ENCODE measurements at regions not wholly inside any gene's neighbourhood (a gene's known extent, or its start where the extent isn't known, plus 50 kb on each side); places are given as distances from the start of the nearest gene placed in this dataset.

DNA sequence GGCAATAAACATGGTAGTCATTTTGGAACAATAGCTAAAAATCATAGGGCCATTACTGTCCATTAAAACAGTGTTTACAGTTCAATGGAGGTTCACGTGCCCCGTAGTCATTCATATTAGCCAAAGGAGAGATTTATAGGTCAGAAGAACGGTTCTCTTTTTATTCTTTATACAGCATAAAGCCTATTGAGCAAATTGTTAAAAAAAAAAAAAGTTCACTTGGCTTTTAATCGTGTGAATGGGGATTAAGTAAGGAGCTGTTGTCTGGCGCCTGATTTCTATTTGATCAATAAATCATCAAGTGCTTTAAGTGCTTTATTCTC, 69.1 kb upstream of the TBCA start:
- intact Hi-C loops (cut with DNase I): no loop called here
- no peaks in the 10 kb centered on the region for H3K36me3 ChIP-seq
- peak overlapping the region; percentile 0 for H3K27ac ChIP-seq
- peak overlapping the region; percentile 44 to 47 for H3K4me3 ChIP-seq
- no peak for TF ChIP-seq POLR2A (IDR thresholded peaks at IDR 0.05)
- no peak for TF ChIP-seq POLR2AphosphoS5 (IDR thresholded peaks at IDR 0.05; ENCODE audit: insufficient read depth in 1 of 2, low read depth in 1 of 2)
- TF ChIP-seq, protein P1, sequence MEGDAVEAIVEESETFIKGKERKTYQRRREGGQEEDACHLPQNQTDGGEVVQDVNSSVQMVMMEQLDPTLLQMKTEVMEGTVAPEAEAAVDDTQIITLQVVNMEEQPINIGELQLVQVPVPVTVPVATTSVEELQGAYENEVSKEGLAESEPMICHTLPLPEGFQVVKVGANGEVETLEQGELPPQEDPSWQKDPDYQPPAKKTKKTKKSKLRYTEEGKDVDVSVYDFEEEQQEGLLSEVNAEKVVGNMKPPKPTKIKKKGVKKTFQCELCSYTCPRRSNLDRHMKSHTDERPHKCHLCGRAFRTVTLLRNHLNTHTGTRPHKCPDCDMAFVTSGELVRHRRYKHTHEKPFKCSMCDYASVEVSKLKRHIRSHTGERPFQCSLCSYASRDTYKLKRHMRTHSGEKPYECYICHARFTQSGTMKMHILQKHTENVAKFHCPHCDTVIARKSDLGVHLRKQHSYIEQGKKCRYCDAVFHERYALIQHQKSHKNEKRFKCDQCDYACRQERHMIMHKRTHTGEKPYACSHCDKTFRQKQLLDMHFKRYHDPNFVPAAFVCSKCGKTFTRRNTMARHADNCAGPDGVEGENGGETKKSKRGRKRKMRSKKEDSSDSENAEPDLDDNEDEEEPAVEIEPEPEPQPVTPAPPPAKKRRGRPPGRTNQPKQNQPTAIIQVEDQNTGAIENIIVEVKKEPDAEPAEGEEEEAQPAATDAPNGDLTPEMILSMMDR (IDR thresholded peaks at IDR 0.05): no peak
- DNase-seq (ENCODE audit: extremely low spot score in 2 of 2): no peak
- H3K4me1 ChIP-seq: no peaks in the 10 kb centered on the region
- H3K9me3 ChIP-seq: no peaks in the 10 kb centered on the region
- H3K27me3 ChIP-seq: no peaks in the 10 kb centered on the region

DNA sequence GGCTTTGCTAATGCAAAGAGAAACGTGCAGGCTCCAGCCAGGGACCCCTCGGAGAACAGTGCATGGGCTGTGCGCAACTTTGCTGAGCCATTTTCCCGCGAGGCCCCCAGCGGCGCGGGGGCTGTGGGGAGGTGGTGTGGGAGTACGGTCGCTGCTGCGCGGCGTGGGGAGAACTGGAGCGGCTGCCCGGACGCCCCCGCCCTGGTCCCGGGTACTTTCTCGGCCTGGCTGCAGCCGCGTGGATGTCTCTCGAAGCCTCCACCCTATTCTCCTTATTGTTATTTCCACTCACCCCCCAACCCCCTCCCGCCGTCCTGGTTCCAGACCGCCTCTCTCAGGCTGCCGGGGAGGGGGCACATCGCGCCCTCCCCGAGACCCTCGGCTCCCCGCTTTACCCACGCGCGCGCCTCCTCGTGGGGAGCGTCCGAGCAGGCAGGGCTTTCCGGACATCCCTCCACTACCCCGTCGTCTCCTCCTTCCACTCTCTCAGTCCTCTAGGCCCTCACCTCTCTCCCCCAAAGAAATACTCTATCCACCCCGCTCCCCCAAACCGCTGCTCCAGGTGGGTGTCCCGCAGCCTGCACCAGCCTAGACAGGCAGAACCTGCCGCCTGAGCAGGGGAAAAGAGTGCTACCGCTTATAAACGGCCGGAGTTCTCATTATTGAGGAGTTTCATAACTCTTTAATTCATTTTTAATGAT, 68.6 kb upstream of the TBCA start:
- intact Hi-C loops (cut with DNase I): no loop called here
- no peaks in the 10 kb centered on the region for H3K27me3 ChIP-seq
- no peak for DNase-seq (ENCODE audit: extremely low spot score in 2 of 2)
- no peak for TF ChIP-seq POLR2AphosphoS5 (IDR thresholded peaks at IDR 0.05; ENCODE audit: insufficient read depth in 1 of 2, low read depth in 1 of 2)
- TF ChIP-seq, protein P1 (IDR thresholded peaks at IDR 0.05): no peak
- no peak for TF ChIP-seq POLR2A (IDR thresholded peaks at IDR 0.05)
- peak overlapping the region; percentile 0 for H3K27ac ChIP-seq
- no peaks in the 10 kb centered on the region for H3K4me1 ChIP-seq
- H3K4me3 ChIP-seq: peak overlapping the region; percentile 44 to 47
- no peaks in the 10 kb centered on the region for H3K36me3 ChIP-seq
- H3K9me3 ChIP-seq: no peaks in the 10 kb centered on the region

DNA sequence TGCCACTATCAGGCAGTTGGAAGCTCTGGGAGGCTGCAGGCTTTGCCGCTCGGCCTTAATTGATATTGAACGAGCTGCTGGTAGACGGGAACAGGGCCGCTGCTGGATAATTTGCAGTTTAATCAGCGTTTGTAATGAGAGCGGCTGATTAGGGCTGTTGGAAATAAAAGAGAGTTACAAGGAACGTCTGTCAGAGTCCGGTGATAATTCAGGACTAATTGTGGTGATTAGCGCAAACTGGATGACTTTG, 68.2 kb upstream of the TBCA start:
- intact Hi-C loops (cut with DNase I): no loop called here

DNA sequence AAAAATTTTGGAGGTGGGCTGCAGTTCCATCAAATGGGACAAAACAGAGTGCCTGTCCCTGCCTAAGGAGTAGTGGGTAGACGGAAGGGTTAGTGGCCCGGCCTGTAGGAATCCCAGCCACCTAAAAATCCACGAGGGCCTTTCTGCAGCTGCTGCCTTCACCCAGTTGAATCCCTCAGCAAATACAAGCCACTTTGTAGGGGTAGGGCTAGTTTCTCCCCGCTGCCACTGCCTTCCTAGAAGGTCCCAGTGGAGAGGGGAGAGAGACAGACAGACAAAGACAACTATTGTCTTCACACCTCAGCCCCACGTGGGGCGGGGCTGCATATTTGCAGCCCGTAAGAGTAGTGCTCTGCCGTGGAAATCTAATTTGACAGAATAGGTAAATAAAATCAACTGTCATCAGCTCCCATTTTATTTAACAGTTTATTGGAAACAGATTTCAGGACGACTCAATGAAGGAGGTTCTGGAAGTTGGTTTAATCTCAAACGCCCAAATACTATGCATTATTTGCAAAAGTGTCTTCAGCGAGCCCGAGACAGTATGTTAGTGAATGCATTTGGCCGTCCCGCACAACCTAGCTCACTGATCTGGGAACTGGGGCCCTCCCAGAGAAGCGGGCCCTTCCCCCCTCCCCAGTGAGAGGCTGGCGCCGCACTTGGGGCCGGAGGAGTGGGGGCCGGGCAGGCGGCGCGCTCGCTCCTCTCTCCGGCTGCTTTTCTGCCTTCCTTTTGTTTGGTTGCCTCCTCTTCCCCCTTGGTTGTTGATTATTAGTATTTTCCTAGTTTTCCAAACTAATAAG, 67.6 kb upstream of the TBCA start:
- no peak for DNase-seq (ENCODE audit: extremely low spot score in 2 of 2)
- Histone ChIP-seq H3K9me3 (no peaks in the 10 kb centered on the region), H3K36me3 (no peaks in the 10 kb centered on the region), H3K27me3 (no peaks in the 10 kb centered on the region), H3K4me3 (peak overlapping the region; percentile 44 to 47), H3K27ac (peak overlapping the region; percentile 0), H3K4me1 (no peaks in the 10 kb centered on the region)
- intact Hi-C loops (cut with DNase I): no loop called here
- no peak for TF ChIP-seq POLR2AphosphoS5 (IDR thresholded peaks at IDR 0.05; ENCODE audit: insufficient read depth in 1 of 2, low read depth in 1 of 2)
- TF ChIP-seq, protein P1 (IDR thresholded peaks at IDR 0.05): no peak

More for the DNA sequence above, 68.2 kb upstream of the TBCA start:
- no peaks in the 10 kb centered on the region for H3K36me3 ChIP-seq
- no peaks in the 10 kb centered on the region for H3K27me3 ChIP-seq
- H3K27ac ChIP-seq: peak overlapping the region; percentile 0
- no peak for DNase-seq (ENCODE audit: extremely low spot score in 2 of 2)
- H3K4me3 ChIP-seq: peak overlapping the region; percentile 44 to 47
- H3K9me3 ChIP-seq: no peaks in the 10 kb centered on the region
- TF ChIP-seq, protein P1 (IDR thresholded peaks at IDR 0.05): no peak
- no peak for TF ChIP-seq POLR2AphosphoS5 (IDR thresholded peaks at IDR 0.05; ENCODE audit: insufficient read depth in 1 of 2, low read depth in 1 of 2)
- no peak for TF ChIP-seq POLR2A (IDR thresholded peaks at IDR 0.05)
- no peaks in the 10 kb centered on the region for H3K4me1 ChIP-seq

DNA sequence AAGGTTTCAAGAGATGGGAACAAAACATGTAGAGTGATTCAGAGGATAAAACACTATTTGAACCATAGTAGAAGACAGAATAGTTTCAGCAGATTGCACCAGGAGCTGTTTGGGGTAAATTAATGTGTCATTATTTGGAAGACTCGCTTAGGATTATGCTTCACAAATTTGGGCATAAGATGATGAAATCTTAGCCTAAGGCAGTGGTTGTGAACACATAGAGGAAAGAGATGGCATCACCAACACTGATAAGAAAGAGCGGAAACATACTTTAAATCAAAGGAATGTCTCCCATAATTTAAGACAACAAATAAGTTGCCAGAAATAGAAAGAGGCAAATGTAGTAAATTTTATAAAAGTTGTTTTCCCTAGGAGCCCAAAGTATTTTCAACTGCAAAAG, 66.1 kb upstream of the TBCA start:
- no peaks in the 10 kb centered on the region for H3K4me1 ChIP-seq
- TF ChIP-seq POLR2A (IDR thresholded peaks at IDR 0.05): no peak
- TF ChIP-seq POLR2AphosphoS5 (IDR thresholded peaks at IDR 0.05; ENCODE audit: insufficient read depth in 1 of 2, low read depth in 1 of 2): no peak
- TF ChIP-seq, protein P1 (IDR thresholded peaks at IDR 0.05): no peak
- no peaks in the 10 kb centered on the region for H3K27me3 ChIP-seq
- no peaks in the 10 kb centered on the region for H3K36me3 ChIP-seq
- H3K4me3 ChIP-seq: no peak overlapping the region
- no peak for DNase-seq (ENCODE audit: extremely low spot score in 2 of 2)
- no peak overlapping the region for H3K27ac ChIP-seq
- intact Hi-C loops (cut with DNase I): no loop called here
- H3K9me3 ChIP-seq: no peaks in the 10 kb centered on the region

Measured in vagina (tissue), 2 donors.